KMS-11 (cell line): ENCODE measurements at regions not wholly inside any gene's neighbourhood (a gene's known extent, or its start where the extent isn't known, plus 50 kb on each side); places are given as distances from the start of the nearest gene placed in this dataset.

Source experiments
- H2AFZ ChIP-seq: fragments of 200-600 bp; sonication (generic); 2 replicates; pipeline ENCODE4 v1.6.1; 2016; ENCODE audit warnings: antibody characterized with exemption, mixed run types, low read depth
- H3K27ac ChIP-seq: fragments of 200-600 bp; sonication (generic); 2 replicates; pipeline ENCODE4 v1.6.1; 2016; ENCODE audit warnings: mild to moderate bottlenecking, mixed run types
- H3K27me3 ChIP-seq: fragments of 200-600 bp; sonication (generic); 2 replicates; pipeline ENCODE4 v1.6.1; 2017; ENCODE audit warnings: mild to moderate bottlenecking, low read depth, mixed run types, moderate library complexity; ENCODE audit not compliant: insufficient read depth
- H3K36me3 ChIP-seq: fragments of 200-600 bp; sonication (generic); 2 replicates; pipeline ENCODE4 v1.6.1; 2017; ENCODE audit warnings: mild to moderate bottlenecking, mixed run types; ENCODE audit not compliant: insufficient read depth
- H3K4me1 ChIP-seq: fragments of 200-600 bp; sonication (generic); 2 replicates; pipeline ENCODE4 v1.6.1; 2016; ENCODE audit warnings: mild to moderate bottlenecking, low read depth, mixed run types; ENCODE audit not compliant: poor library complexity, severe bottlenecking
- H3K4me2 ChIP-seq: fragments of 200-600 bp; sonication (generic); 2 replicates; pipeline ENCODE4 v1.7.0; 2016; ENCODE audit warnings: mild to moderate bottlenecking, mixed run types
- H3K4me3 ChIP-seq: fragments of 200-600 bp; sonication (generic); IDR thresholded peaks from 2 replicates; pipeline ENCODE4 v1.6.1; 2017; ENCODE audit warnings: low read depth, low read length, mixed read lengths; ENCODE audit not compliant: insufficient read depth
- H3K79me2 ChIP-seq: fragments of 200-600 bp; sonication (generic); 2 replicates; pipeline ENCODE4 v1.6.1; 2016; ENCODE audit warnings: low read depth, mixed run types; ENCODE audit not compliant: insufficient read depth
- H3K9ac ChIP-seq: fragments of 200-600 bp; sonication (generic); 2 replicates; pipeline ENCODE4 v1.6.1; 2016; ENCODE audit warnings: mild to moderate bottlenecking, mixed run types
- H4K20me1 ChIP-seq: fragments of 200-600 bp; sonication (generic); 2 replicates; pipeline ENCODE4 v1.6.1; 2016; ENCODE audit warnings: mild to moderate bottlenecking, mixed run types; ENCODE audit not compliant: insufficient read depth
- TF ChIP-seq, protein P1 (sequence below): fragments of 200-600 bp; sonication (generic); conservative IDR thresholded peaks from 2 replicates; pipeline ENCODE4 v1.6.1; 2017; ENCODE audit warnings: low read depth, mild to moderate bottlenecking, antibody characterized with exemption, low read length, moderate library complexity, mixed read lengths

DNA sequence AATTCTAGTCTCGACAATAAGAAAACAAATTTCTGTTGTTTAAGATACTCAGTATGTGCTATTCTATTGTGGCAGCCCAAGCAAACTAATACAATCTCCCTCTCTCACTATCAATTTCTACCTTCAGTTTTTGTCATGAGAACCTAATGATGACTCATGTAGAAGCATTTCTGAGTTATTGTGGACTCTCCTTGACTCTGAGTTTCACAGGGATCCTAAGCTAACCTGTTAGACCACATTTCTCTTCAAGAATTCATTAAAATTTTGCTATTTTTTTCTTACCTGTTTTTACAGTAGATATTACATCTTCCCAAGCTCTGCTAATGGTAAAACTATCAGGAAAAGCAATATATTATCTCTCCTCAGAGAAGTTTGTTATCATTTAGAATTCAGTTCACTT is 599.1 kb upstream of the TYRP1 start:
- Histone ChIP-seq H2AFZ (no peak overlapping the region), H3K27me3 (no peaks in the 10 kb centered on the region), H3K36me3 (no peaks in the 10 kb centered on the region), H3K4me1 (no peaks in the 10 kb centered on the region), H3K9ac (no peak overlapping the region), H3K4me3 (no peak overlapping the region), H4K20me1 (no peaks in the 10 kb centered on the region), H3K4me2 (no peak overlapping the region), H3K27ac (no peak overlapping the region), H3K79me2 (no peaks in the 10 kb centered on the region)
- TF ChIP-seq, protein P1, sequence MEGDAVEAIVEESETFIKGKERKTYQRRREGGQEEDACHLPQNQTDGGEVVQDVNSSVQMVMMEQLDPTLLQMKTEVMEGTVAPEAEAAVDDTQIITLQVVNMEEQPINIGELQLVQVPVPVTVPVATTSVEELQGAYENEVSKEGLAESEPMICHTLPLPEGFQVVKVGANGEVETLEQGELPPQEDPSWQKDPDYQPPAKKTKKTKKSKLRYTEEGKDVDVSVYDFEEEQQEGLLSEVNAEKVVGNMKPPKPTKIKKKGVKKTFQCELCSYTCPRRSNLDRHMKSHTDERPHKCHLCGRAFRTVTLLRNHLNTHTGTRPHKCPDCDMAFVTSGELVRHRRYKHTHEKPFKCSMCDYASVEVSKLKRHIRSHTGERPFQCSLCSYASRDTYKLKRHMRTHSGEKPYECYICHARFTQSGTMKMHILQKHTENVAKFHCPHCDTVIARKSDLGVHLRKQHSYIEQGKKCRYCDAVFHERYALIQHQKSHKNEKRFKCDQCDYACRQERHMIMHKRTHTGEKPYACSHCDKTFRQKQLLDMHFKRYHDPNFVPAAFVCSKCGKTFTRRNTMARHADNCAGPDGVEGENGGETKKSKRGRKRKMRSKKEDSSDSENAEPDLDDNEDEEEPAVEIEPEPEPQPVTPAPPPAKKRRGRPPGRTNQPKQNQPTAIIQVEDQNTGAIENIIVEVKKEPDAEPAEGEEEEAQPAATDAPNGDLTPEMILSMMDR = no peak

DNA sequence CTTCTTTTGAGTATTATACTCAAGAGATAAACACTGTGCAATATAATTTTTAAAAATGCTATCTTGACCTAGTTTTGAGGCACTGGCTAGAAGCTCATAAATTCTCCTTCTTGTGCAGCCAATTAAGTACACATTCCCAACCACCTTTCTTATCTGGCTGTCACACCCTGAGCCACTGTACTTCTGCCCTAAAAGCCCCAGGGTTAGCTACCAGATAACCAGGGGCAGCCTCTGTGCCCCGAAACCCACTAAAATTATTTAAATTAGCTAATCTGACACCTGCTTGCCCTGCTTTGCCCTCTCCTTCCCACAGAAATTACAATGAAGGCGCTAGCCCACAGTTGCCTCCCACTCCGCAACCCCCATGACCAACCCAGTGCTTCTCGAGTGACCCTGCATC is 597.3 kb upstream of the TYRP1 start:
- TF ChIP-seq, protein P1 = no peak
- H3K27ac ChIP-seq = no peak overlapping the region
- H3K79me2 ChIP-seq = no peaks in the 10 kb centered on the region
- H3K36me3 ChIP-seq = no peaks in the 10 kb centered on the region
- H3K9ac ChIP-seq = no peak overlapping the region
- no peaks in the 10 kb centered on the region for H3K4me1 ChIP-seq
- no peak overlapping the region for H3K4me3 ChIP-seq
- H4K20me1 ChIP-seq = no peaks in the 10 kb centered on the region
- no peaks in the 10 kb centered on the region for H3K27me3 ChIP-seq
- H2AFZ ChIP-seq = no peak overlapping the region
- H3K4me2 ChIP-seq = no peak overlapping the region

DNA sequence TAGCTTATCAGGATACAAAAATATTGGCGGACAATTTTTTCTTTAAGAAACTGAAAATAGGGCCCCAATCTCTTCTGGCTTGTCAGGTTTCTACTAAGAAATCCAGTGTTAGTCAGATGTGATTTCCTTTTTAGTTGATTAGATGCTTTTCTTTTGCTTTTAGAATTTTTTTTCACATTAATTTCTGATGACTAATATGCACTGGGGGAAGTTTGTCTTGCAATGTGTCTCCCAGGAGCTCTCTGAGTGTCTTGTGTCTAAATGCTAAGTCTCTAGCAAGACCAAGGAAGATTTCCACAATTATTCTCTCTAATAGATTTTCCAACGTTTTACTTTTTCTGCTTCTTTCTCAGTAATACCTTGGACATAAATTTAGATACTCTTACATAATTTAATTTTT is 559.8 kb upstream of the TYRP1 start:
- H3K4me2 ChIP-seq = no peak overlapping the region
- H3K36me3 ChIP-seq = no peaks in the 10 kb centered on the region
- TF ChIP-seq, protein P1 = no peak
- no peak overlapping the region for H3K27ac ChIP-seq
- H3K27me3 ChIP-seq = no peaks in the 10 kb centered on the region
- no peak overlapping the region for H2AFZ ChIP-seq
- no peak overlapping the region for H3K9ac ChIP-seq
- H4K20me1 ChIP-seq = no peaks in the 10 kb centered on the region
- no peaks in the 10 kb centered on the region for H3K4me1 ChIP-seq
- H3K4me3 ChIP-seq = no peak overlapping the region
- H3K79me2 ChIP-seq = no peaks in the 10 kb centered on the region

DNA sequence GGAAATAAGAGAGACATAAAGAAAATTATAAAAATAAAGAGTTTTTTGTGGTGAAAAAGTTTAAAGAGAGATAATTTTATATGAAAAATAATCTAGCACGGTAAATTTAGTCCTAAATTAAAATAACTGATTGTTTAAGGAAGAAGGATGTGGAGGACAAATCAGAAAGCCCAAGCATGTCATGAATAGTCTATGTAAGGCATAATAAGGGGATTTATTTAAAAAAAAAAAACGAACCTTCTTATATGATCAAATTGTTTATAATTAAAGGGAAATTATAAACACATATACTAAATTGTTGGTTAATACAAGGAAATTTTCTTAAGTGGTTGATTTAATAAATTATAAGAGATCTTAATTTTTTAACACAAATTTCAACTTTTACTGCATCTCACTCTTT is 551.8 kb upstream of the TYRP1 start:
- TF ChIP-seq, protein P1 = no peak
- no peak overlapping the region for H2AFZ ChIP-seq
- H3K36me3 ChIP-seq = no peaks in the 10 kb centered on the region
- H4K20me1 ChIP-seq = no peaks in the 10 kb centered on the region
- no peaks in the 10 kb centered on the region for H3K4me1 ChIP-seq
- H3K79me2 ChIP-seq = no peaks in the 10 kb centered on the region
- no peak overlapping the region for H3K9ac ChIP-seq
- no peak overlapping the region for H3K4me3 ChIP-seq
- H3K27ac ChIP-seq = no peak overlapping the region
- no peaks in the 10 kb centered on the region for H3K27me3 ChIP-seq
- H3K4me2 ChIP-seq = no peak overlapping the region
